Body of pancreas (tissue), 4 donors: ENCODE measurements at regions not wholly inside any gene's neighbourhood (a gene's known extent, or its start where the extent isn't known, plus 50 kb on each side); places are given as distances from the start of the nearest gene placed in this dataset.

ENCODE experiments used
- POLR2A ChIP-seq, 3 donors: fragments of 450-650 bp; IDR thresholded peaks; one replicate each; pipeline ENCODE4 v1.6.1; 2016; ENCODE audit warnings: antibody characterized with exemption in 3 of 3, mild to moderate bottlenecking in 2 of 3
- TF ChIP-seq, protein P1 (sequence below), 7 experiments: fragments of 450-650 bp in 4 of 7; fragments of 200-600 bp in 3 of 7; sonication (generic) in 3 of 7; IDR thresholded peaks; one replicate each; pipeline ENCODE4 v1.5.1; 2016 to 2019; ENCODE audit warnings: antibody characterized with exemption in 7 of 7

- no peak for TF ChIP-seq POLR2A (IDR thresholded peaks at IDR 0.05)
- TF ChIP-seq, protein P1, sequence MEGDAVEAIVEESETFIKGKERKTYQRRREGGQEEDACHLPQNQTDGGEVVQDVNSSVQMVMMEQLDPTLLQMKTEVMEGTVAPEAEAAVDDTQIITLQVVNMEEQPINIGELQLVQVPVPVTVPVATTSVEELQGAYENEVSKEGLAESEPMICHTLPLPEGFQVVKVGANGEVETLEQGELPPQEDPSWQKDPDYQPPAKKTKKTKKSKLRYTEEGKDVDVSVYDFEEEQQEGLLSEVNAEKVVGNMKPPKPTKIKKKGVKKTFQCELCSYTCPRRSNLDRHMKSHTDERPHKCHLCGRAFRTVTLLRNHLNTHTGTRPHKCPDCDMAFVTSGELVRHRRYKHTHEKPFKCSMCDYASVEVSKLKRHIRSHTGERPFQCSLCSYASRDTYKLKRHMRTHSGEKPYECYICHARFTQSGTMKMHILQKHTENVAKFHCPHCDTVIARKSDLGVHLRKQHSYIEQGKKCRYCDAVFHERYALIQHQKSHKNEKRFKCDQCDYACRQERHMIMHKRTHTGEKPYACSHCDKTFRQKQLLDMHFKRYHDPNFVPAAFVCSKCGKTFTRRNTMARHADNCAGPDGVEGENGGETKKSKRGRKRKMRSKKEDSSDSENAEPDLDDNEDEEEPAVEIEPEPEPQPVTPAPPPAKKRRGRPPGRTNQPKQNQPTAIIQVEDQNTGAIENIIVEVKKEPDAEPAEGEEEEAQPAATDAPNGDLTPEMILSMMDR (IDR thresholded peaks at IDR 0.05), result no peak
Observed at GRCh38 chr6:94899191-94899590, 678.1 kb upstream of the MANEA start.
